Astrocyte (in vitro differentiated cells and primary cell): ENCODE measurements at regions not wholly inside any gene's neighbourhood (a gene's known extent, or its start where the extent isn't known, plus 50 kb on each side); places are given as distances from the start of the nearest gene placed in this dataset.

Experiments used
- EZH2 ChIP-seq: IDR thresholded peaks from 2 replicates; pipeline ENCODE4 v1.6.1; 2012; ENCODE audit warnings: mild to moderate bottlenecking, low read length, inconsistent platforms; ENCODE audit not compliant: insufficient read depth
- TF ChIP-seq, protein P1 (sequence below): IDR thresholded peaks from 2 replicates; pipeline ENCODE4 v1.5.1; 2011; ENCODE audit warnings: low read depth, mild to moderate bottlenecking, inconsistent platforms, low read length, moderate library complexity; ENCODE audit not compliant: insufficient read depth

GRCh38 chr4:185994750-185995149 lies 74.2 kb upstream of the TLR3 start:
- TF ChIP-seq EZH2 = no peak
- TF ChIP-seq, protein P1, sequence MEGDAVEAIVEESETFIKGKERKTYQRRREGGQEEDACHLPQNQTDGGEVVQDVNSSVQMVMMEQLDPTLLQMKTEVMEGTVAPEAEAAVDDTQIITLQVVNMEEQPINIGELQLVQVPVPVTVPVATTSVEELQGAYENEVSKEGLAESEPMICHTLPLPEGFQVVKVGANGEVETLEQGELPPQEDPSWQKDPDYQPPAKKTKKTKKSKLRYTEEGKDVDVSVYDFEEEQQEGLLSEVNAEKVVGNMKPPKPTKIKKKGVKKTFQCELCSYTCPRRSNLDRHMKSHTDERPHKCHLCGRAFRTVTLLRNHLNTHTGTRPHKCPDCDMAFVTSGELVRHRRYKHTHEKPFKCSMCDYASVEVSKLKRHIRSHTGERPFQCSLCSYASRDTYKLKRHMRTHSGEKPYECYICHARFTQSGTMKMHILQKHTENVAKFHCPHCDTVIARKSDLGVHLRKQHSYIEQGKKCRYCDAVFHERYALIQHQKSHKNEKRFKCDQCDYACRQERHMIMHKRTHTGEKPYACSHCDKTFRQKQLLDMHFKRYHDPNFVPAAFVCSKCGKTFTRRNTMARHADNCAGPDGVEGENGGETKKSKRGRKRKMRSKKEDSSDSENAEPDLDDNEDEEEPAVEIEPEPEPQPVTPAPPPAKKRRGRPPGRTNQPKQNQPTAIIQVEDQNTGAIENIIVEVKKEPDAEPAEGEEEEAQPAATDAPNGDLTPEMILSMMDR = no peak
